ENCODE measurements at regions not wholly inside any gene's neighbourhood (a gene's known extent, or its start where the extent isn't known, plus 50 kb on each side); places are given as distances from the start of the nearest gene placed in this dataset.

DNA sequence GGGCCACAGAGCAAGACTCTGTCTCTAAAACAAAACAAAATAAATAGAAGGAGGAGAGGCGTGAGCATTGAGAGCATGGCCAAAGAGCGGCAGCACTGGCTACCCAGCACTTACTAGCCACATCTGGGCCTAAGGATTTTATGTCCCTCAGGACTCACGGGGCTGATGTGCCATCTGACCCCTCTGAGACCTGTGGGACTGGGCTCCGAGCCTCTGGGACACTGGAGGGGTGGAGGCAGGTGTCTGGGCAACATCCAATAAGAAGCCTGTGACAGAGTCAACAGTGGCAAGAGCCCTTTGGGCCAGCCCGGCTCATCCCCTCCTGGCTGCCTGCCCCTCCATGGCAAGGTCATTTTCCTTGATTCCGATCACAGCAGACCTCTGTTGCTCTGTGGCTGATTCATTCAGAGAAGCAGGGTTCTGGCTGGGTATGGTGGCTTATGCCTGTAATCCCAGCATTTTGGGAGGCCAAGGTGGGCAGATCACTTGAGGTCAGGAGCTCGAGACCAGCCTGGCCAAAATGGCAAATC lies 60.7 kb downstream of the RRM2 start:
- Histone ChIP-seq H3K36me3 (ENCODE audit: control insufficient read depth, insufficient read depth, low read length) (no peaks in the 10 kb centered on the region), H3K4me1 (ENCODE audit: control insufficient read depth, extremely low read depth, insufficient read depth, low read length) (no peaks in the 10 kb centered on the region), H3K4me2 (ENCODE audit: extremely low read depth, insufficient read depth, low read length) (no peak overlapping the region), H3K27ac (ENCODE audit: insufficient read depth, low read length) (no peak overlapping the region), H3K79me2 (ENCODE audit: control insufficient read depth, insufficient read depth, low read length) (no peaks in the 10 kb centered on the region), H3K9ac (ENCODE audit: insufficient read depth, low read length) (no peak overlapping the region), H3K9me3 (ENCODE audit: control insufficient read depth, insufficient read depth, low read depth, low read length) (no peaks in the 10 kb centered on the region), H2AFZ (ENCODE audit: low read length) (no peak overlapping the region), H3K27me3 (ENCODE audit: control insufficient read depth, insufficient read depth, low read length) (no peaks in the 10 kb centered on the region), H3K4me3 (replicated peaks in 1 of 4; ENCODE audit: control extremely low read depth in 1 of 4, insufficient read depth in 1 of 4, low read depth in 3 of 4, low read length in 4 of 4) (no peak overlapping the region), H4K20me1 (ENCODE audit: control insufficient read depth, extremely low read depth, insufficient read depth, low read length) (no peaks in the 10 kb centered on the region)
- no peak for DNase-seq (ENCODE audit: low read depth in 2 of 2)
- no peak for TF ChIP-seq EZH2 (IDR thresholded peaks at IDR 0.05; ENCODE audit: low read length, missing control alignments)
- TF ChIP-seq, protein P1, sequence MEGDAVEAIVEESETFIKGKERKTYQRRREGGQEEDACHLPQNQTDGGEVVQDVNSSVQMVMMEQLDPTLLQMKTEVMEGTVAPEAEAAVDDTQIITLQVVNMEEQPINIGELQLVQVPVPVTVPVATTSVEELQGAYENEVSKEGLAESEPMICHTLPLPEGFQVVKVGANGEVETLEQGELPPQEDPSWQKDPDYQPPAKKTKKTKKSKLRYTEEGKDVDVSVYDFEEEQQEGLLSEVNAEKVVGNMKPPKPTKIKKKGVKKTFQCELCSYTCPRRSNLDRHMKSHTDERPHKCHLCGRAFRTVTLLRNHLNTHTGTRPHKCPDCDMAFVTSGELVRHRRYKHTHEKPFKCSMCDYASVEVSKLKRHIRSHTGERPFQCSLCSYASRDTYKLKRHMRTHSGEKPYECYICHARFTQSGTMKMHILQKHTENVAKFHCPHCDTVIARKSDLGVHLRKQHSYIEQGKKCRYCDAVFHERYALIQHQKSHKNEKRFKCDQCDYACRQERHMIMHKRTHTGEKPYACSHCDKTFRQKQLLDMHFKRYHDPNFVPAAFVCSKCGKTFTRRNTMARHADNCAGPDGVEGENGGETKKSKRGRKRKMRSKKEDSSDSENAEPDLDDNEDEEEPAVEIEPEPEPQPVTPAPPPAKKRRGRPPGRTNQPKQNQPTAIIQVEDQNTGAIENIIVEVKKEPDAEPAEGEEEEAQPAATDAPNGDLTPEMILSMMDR (conservative IDR thresholded peaks at IDR 0.05 in 1 of 2, IDR thresholded peaks at IDR 0.05 in 1 of 2; ENCODE audit: low read depth in 1 of 2, low read length in 2 of 2), result no peak

DNA sequence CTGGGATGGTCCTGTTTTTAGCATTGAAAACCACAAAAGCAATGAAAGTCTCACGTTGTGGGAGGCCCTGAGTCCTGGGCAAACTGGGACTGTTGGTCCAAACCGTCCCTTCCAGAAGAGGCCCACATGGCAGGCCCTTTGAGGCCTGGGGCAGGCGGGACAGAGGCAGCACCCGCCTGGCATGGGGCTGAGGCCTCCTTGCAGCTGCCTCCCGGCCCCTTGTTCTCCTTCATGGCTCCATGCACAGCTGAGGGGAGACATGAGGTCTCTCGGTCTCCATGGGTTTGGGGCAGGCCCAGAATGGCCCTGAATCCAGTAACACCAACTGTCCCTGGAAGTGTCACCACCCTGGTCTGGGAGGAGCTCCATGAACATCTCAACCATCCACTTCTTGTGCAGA lies 61.9 kb downstream of the RRM2 start:
- Histone ChIP-seq H3K4me1 (ENCODE audit: control insufficient read depth, extremely low read depth, insufficient read depth, low read length) (no peaks in the 10 kb centered on the region), H3K9ac (ENCODE audit: insufficient read depth, low read length) (no peak overlapping the region), H3K36me3 (ENCODE audit: control insufficient read depth, insufficient read depth, low read length) (no peaks in the 10 kb centered on the region), H3K4me3 (replicated peaks in 1 of 4; ENCODE audit: control extremely low read depth in 1 of 4, insufficient read depth in 1 of 4, low read depth in 3 of 4, low read length in 4 of 4) (no peak overlapping the region), H2AFZ (ENCODE audit: low read length) (no peak overlapping the region), H4K20me1 (ENCODE audit: control insufficient read depth, extremely low read depth, insufficient read depth, low read length) (no peaks in the 10 kb centered on the region), H3K27me3 (ENCODE audit: control insufficient read depth, insufficient read depth, low read length) (no peaks in the 10 kb centered on the region), H3K27ac (ENCODE audit: insufficient read depth, low read length) (no peak overlapping the region), H3K9me3 (ENCODE audit: control insufficient read depth, insufficient read depth, low read depth, low read length) (no peaks in the 10 kb centered on the region), H3K79me2 (ENCODE audit: control insufficient read depth, insufficient read depth, low read length) (no peaks in the 10 kb centered on the region), H3K4me2 (ENCODE audit: extremely low read depth, insufficient read depth, low read length) (no peak overlapping the region)
- no peak for DNase-seq (ENCODE audit: low read depth in 2 of 2)
- TF ChIP-seq EZH2 (IDR thresholded peaks at IDR 0.05; ENCODE audit: low read length, missing control alignments), result no peak
- TF ChIP-seq, protein P1 (conservative IDR thresholded peaks at IDR 0.05 in 1 of 2, IDR thresholded peaks at IDR 0.05 in 1 of 2; ENCODE audit: low read depth in 1 of 2, low read length in 2 of 2), result no peak

DNA sequence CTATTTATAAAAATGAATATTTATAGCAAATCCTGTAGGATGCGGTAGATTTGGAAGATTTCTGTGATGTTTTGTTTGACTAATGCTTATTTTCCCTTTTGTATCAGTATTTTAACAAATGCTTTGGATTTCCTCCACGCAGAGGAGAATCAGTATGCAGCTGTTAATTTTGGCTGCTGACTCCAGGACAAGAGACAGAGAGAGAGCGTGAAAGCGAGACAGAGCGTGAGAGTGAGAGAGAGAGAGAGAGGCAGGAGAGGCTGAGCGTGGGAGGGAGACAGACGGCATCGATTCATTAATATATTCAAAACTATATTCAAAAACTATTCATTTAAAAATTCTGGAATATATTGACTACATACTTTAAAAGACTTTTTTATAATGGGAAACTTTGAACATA lies 62.5 kb downstream of the RRM2 start:
- no peaks in the 10 kb centered on the region for H3K36me3 ChIP-seq (ENCODE audit: control insufficient read depth, insufficient read depth, low read length)
- no peaks in the 10 kb centered on the region for H3K4me1 ChIP-seq (ENCODE audit: control insufficient read depth, extremely low read depth, insufficient read depth, low read length)
- no peaks in the 10 kb centered on the region for H4K20me1 ChIP-seq (ENCODE audit: control insufficient read depth, extremely low read depth, insufficient read depth, low read length)
- no peak overlapping the region for H3K9ac ChIP-seq (ENCODE audit: insufficient read depth, low read length)
- H3K9me3 ChIP-seq (ENCODE audit: control insufficient read depth, insufficient read depth, low read depth, low read length), result no peaks in the 10 kb centered on the region
- H3K4me2 ChIP-seq (ENCODE audit: extremely low read depth, insufficient read depth, low read length), result no peak overlapping the region
- no peaks in the 10 kb centered on the region for H3K27me3 ChIP-seq (ENCODE audit: control insufficient read depth, insufficient read depth, low read length)
- no peaks in the 10 kb centered on the region for H3K79me2 ChIP-seq (ENCODE audit: control insufficient read depth, insufficient read depth, low read length)
- DNase-seq (ENCODE audit: low read depth in 2 of 2), result peak in 1 of 2 donors; percentile 58
- no peak overlapping the region for H2AFZ ChIP-seq (ENCODE audit: low read length)
- H3K4me3 ChIP-seq (replicated peaks in 1 of 4; ENCODE audit: control extremely low read depth in 1 of 4, insufficient read depth in 1 of 4, low read depth in 3 of 4, low read length in 4 of 4), result no peak overlapping the region
- TF ChIP-seq EZH2 (IDR thresholded peaks at IDR 0.05; ENCODE audit: low read length, missing control alignments), result no peak
- TF ChIP-seq, protein P1 (conservative IDR thresholded peaks at IDR 0.05 in 1 of 2, IDR thresholded peaks at IDR 0.05 in 1 of 2; ENCODE audit: low read depth in 1 of 2, low read length in 2 of 2), result no peak
- H3K27ac ChIP-seq (ENCODE audit: insufficient read depth, low read length), result no peak overlapping the region
